ENCODE measurements at regions not wholly inside any gene's neighbourhood (a gene's known extent, or its start where the extent isn't known, plus 50 kb on each side); places are given as distances from the start of the nearest gene placed in this dataset.

DNA sequence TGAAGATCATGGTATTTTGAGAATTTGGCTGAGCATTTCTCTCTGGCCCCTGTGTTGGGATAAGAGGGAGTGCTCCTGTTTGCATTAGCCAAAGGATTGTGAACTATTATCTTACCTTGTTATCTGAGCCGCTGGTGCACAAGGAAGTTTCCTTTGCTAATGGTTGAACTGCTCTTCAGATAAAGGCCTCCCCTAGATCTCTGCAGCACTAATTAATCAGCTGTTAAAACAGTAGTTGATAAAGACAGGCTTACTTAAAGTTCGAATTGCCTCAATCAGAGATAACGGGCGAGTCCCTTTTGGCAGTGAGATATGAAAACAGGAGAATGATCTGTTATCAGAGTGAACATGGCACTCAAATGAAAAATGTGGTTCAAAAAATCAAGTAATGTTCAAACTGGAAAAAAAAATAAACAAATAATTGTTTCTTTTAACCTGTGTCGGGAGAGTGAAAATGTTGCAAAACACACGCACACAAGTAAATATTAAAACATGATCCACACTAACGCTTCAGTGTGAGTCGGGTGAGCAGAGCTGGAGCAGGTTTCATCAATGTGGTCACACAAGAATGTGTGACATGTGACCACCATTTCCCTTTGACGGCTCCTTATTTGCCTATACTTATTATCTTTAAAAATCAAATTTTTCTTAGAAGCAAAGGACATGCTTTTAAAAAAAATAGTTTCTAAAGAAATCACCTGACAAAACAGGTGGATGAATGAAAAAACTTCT is 469.1 kb downstream of the SOX2 start:
- Histone ChIP-seq H2AFZ (ENCODE audit: low read length, unreplicated experiment) (no peak overlapping the region), H3K79me2 (ENCODE audit: control insufficient read depth, insufficient read depth, low read length, unreplicated experiment) (no peaks in the 10 kb centered on the region), H3K27me3 (ENCODE audit: insufficient read depth, low read length) (no peaks in the 10 kb centered on the region), H3K27ac (ENCODE audit: low read depth, low read length) (no peak overlapping the region), H3K4me3 (ENCODE audit: low read depth, low read length) (no peak overlapping the region), H3K36me3 (ENCODE audit: insufficient read depth, low read length) (no peaks in the 10 kb centered on the region), H3K4me1 (ENCODE audit: control insufficient read depth, insufficient read depth, low read length, unreplicated experiment) (no peaks in the 10 kb centered on the region)

DNA sequence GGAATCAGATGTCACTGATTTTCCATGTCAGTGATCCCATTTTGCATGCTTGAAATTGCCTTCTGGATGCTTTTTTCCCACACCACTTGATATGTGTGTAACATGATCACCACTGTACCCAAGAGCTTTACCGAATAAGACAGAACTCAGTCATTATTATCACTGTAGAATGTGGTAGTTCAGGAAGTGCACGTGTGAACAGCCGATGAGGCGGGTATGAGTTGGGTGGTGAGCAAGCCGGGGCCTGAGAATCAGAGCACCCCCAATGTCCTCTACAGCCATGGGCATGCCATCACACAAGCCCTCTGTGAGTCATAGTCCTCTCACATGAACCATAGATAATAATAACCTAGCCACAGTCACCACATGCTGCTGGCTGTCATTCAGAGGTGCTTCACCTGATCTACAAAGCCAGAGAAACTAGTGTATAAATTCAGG is 470.8 kb downstream of the SOX2 start:
- no peak overlapping the region for H3K4me3 ChIP-seq (ENCODE audit: low read depth, low read length)
- no peak overlapping the region for H2AFZ ChIP-seq (ENCODE audit: low read length, unreplicated experiment)

DNA sequence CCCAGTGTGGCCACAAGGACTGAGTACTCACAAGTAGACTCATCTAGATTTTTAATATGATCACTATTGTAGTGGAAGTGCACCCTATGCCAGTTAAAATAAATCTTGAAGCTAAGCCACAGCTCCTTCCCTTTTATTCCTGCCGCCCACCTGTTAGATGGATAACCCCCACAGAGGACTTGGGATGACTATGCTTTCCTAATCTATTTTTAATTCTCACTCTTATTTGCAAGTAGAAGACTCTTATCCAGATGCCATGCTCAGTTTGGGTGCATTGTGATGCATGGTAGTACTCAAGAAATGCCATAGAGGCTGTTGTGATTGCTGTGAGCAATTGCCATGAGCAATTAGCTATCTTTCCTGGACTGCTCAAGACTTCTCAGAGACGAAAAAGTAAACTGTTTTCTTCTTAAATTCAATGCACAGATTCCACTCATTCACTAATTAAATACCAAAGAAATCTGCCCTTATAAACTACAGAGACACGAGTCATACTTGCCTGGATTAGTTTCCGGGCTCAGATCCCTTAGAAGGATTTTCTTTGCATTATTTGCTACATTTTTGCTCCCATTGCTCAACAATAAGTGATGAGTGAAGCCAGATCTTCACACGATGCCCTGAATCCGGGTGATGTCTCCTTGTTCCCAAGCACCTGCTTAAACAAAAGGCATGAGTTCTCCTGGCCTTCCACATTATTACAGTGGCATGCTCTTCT is 472.1 kb downstream of the SOX2 start:
- H3K4me3 ChIP-seq (ENCODE audit: low read depth, low read length): no peak overlapping the region
- H2AFZ ChIP-seq (ENCODE audit: low read length, unreplicated experiment): no peak overlapping the region
- no peaks in the 10 kb centered on the region for H3K79me2 ChIP-seq (ENCODE audit: control insufficient read depth, insufficient read depth, low read length, unreplicated experiment)
- no peaks in the 10 kb centered on the region for H3K27me3 ChIP-seq (ENCODE audit: insufficient read depth, low read length)
- H3K27ac ChIP-seq (ENCODE audit: low read depth, low read length): no peak overlapping the region
- H3K36me3 ChIP-seq (ENCODE audit: insufficient read depth, low read length): no peaks in the 10 kb centered on the region
- H3K4me1 ChIP-seq (ENCODE audit: control insufficient read depth, insufficient read depth, low read length, unreplicated experiment): no peaks in the 10 kb centered on the region

More for the DNA sequence above, 470.8 kb downstream of the SOX2 start:
- H3K27ac ChIP-seq (ENCODE audit: low read depth, low read length): no peak overlapping the region
- H3K36me3 ChIP-seq (ENCODE audit: insufficient read depth, low read length): no peaks in the 10 kb centered on the region
- no peaks in the 10 kb centered on the region for H3K27me3 ChIP-seq (ENCODE audit: insufficient read depth, low read length)
- no peaks in the 10 kb centered on the region for H3K79me2 ChIP-seq (ENCODE audit: control insufficient read depth, insufficient read depth, low read length, unreplicated experiment)
- H3K4me1 ChIP-seq (ENCODE audit: control insufficient read depth, insufficient read depth, low read length, unreplicated experiment): no peaks in the 10 kb centered on the region

DNA sequence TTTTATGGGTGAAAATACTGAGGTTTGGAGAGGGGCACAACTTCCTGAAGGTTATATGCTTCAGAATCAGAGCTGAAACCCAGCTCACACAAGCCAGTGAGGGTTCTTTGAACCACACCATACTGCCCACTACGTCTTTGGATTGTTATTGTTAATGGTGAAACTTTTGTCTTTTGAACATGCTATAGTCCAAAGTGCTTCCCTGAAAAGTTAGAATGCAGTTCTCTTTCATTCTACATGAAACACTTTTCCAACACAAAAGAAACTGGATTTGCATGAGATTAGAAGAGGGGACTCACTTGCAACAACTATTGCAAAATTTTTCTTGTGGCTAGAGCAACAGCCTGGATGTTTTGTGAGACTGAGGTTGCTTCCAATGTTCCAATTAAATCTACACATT is 473.6 kb downstream of the SOX2 start:
- H3K27ac ChIP-seq (ENCODE audit: low read depth, low read length): no peak overlapping the region
- no peaks in the 10 kb centered on the region for H3K79me2 ChIP-seq (ENCODE audit: control insufficient read depth, insufficient read depth, low read length, unreplicated experiment)
- H3K4me1 ChIP-seq (ENCODE audit: control insufficient read depth, insufficient read depth, low read length, unreplicated experiment): no peaks in the 10 kb centered on the region

DNA sequence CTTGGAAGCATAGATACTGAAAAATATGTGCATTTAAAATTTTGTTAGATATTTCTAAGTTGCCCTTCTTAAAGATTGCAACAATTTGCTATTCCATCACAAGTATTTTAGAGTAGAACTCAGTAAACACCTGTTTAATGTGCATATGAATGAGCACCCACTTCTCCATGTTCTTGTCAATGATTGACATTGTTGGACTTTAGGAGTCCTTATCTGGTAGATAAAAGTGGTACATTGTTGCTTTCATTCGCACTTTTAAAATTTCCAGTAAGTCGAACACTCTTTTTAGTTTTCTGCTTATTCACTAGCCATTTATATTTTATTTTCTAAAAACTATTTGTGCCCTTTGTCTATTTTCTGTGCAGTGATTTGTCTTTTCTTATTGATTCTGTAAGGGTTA is 478.3 kb downstream of the SOX2 start:
- Histone ChIP-seq H3K79me2 (ENCODE audit: control insufficient read depth, insufficient read depth, low read length, unreplicated experiment) (no peaks in the 10 kb centered on the region), H3K4me3 (ENCODE audit: low read depth, low read length) (no peak overlapping the region), H3K27ac (ENCODE audit: low read depth, low read length) (no peak overlapping the region), H3K36me3 (ENCODE audit: insufficient read depth, low read length) (no peaks in the 10 kb centered on the region), H2AFZ (ENCODE audit: low read length, unreplicated experiment) (no peak overlapping the region), H3K4me1 (ENCODE audit: control insufficient read depth, insufficient read depth, low read length, unreplicated experiment) (no peaks in the 10 kb centered on the region), H3K27me3 (ENCODE audit: insufficient read depth, low read length) (no peaks in the 10 kb centered on the region)

More for the DNA sequence above, 473.6 kb downstream of the SOX2 start:
- Histone ChIP-seq H2AFZ (ENCODE audit: low read length, unreplicated experiment) (no peak overlapping the region), H3K4me3 (ENCODE audit: low read depth, low read length) (no peak overlapping the region), H3K36me3 (ENCODE audit: insufficient read depth, low read length) (no peaks in the 10 kb centered on the region), H3K27me3 (ENCODE audit: insufficient read depth, low read length) (no peaks in the 10 kb centered on the region)

DNA sequence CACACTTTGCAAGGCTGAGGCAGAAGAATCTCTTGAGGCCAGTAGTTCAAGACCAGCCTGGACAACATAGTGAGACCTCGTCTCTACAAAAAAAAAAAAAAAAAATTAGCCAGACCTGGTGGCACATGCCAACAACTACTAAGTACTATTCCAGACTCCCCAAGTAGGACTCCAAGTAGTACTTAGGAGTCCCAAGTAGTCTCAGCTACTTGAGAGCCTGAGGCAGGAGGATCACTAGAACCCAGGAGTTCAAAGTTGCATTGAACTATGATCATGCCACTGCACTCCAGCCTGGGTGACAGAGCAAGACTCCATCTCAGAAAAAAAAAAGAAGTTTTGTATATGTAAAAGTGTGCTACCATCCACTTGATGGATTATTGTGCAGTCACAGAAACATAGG is 486.6 kb downstream of the SOX2 start:
- H3K27ac ChIP-seq (ENCODE audit: low read depth, low read length): no peak overlapping the region
- H3K79me2 ChIP-seq (ENCODE audit: control insufficient read depth, insufficient read depth, low read length, unreplicated experiment): no peaks in the 10 kb centered on the region
- no peak overlapping the region for H2AFZ ChIP-seq (ENCODE audit: low read length, unreplicated experiment)
- H3K36me3 ChIP-seq (ENCODE audit: insufficient read depth, low read length): no peaks in the 10 kb centered on the region
- H3K4me3 ChIP-seq (ENCODE audit: low read depth, low read length): no peak overlapping the region
- H3K27me3 ChIP-seq (ENCODE audit: insufficient read depth, low read length): no peaks in the 10 kb centered on the region
- no peaks in the 10 kb centered on the region for H3K4me1 ChIP-seq (ENCODE audit: control insufficient read depth, insufficient read depth, low read length, unreplicated experiment)

DNA sequence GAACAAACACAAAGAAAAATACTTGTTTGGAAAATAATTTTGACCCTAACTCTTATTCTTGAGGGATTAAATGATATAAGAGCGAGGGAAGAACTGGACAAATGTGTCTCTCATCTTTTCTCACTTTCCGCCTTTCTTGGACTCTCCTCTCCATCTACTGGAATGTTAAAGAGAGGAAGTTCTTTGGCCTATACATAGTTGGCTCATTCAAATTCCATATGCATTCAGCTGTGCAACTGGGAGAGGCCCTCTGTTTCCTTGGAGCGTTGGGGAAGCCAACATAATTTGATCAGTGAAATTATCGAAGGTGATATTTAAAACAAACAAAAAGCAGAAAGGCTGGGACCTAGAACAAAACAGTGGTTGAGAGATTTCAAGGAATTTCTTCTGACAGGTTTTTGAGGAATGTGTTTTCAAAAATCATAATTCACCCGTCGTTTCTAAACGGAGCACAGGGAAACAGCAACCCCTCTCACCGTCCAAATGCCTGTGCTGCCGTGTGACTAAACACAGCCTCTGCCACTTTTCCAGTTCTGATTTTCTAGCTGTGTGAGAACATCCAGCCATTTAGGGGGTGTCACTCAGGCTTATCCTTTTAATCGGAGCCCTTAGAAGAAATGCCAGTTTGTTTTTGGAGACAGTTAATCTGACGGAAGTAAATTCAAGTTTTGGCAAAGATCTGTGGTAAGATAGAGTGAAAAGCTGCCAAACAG is 489.9 kb downstream of the SOX2 start:
- no peaks in the 10 kb centered on the region for H3K79me2 ChIP-seq (ENCODE audit: control insufficient read depth, insufficient read depth, low read length, unreplicated experiment)
- no peak overlapping the region for H3K4me3 ChIP-seq (ENCODE audit: low read depth, low read length)
- H3K4me1 ChIP-seq (ENCODE audit: control insufficient read depth, insufficient read depth, low read length, unreplicated experiment): no peaks in the 10 kb centered on the region
- no peaks in the 10 kb centered on the region for H3K27me3 ChIP-seq (ENCODE audit: insufficient read depth, low read length)
- no peak overlapping the region for H2AFZ ChIP-seq (ENCODE audit: low read length, unreplicated experiment)
- no peaks in the 10 kb centered on the region for H3K36me3 ChIP-seq (ENCODE audit: insufficient read depth, low read length)
- no peak overlapping the region for H3K27ac ChIP-seq (ENCODE audit: low read depth, low read length)

DNA sequence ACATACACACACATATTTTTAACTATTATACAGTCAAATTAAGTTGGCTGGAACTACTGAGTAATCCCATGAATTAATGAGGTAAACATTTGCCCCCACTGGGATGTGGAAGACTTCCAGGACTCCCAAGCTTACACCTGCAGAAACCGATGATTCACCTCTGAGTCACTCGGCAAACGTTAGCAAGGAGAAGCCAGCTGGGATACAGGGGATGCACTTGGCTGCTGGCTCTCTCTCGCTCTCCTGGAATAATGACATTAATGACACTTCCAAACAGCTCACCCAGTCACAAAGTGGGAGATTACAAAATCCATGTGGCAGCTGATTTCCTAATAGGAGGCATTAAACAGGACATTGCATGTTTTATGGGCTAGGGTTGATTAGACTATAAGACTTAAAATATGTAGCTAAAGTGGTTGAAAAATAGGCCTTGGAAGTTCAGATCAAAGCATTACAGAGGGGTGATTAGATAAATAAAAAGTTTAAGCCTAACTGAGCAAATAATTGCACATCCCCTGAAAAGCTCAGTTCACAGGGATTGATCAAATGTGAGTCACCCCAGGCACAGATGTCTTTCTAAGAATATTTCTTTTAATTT is 500.9 kb downstream of the SOX2 start:
- H3K4me1 ChIP-seq (ENCODE audit: control insufficient read depth, insufficient read depth, low read length, unreplicated experiment): no peaks in the 10 kb centered on the region
- no peaks in the 10 kb centered on the region for H3K27me3 ChIP-seq (ENCODE audit: insufficient read depth, low read length)
- H2AFZ ChIP-seq (ENCODE audit: low read length, unreplicated experiment): no peak overlapping the region
- H3K79me2 ChIP-seq (ENCODE audit: control insufficient read depth, insufficient read depth, low read length, unreplicated experiment): no peaks in the 10 kb centered on the region
- no peak overlapping the region for H3K27ac ChIP-seq (ENCODE audit: low read depth, low read length)
- H3K36me3 ChIP-seq (ENCODE audit: insufficient read depth, low read length): no peaks in the 10 kb centered on the region
- no peak overlapping the region for H3K4me3 ChIP-seq (ENCODE audit: low read depth, low read length)

DNA sequence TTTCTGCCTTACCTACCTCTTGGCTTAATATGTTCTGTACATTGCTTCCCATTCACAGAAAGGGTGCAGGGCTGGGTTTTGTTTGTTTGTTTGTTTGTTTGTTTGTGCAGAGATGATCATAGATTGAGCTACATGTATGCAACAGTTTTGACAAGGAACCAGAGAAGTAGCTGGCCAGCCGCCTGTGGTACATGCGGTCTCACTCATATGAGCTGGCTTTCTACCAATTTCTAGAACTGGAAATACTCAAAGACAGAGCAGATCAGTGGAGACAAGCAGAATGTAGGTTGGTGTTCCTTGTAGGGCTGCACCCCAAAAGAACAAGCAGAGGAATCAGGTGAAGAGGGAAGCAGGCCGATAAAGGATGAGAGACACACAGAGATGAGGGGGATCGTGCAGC is 502.7 kb downstream of the SOX2 start:
- no peak overlapping the region for H2AFZ ChIP-seq (ENCODE audit: low read length, unreplicated experiment)
- no peaks in the 10 kb centered on the region for H3K4me1 ChIP-seq (ENCODE audit: control insufficient read depth, insufficient read depth, low read length, unreplicated experiment)
- H3K27me3 ChIP-seq (ENCODE audit: insufficient read depth, low read length): no peaks in the 10 kb centered on the region
- no peak overlapping the region for H3K27ac ChIP-seq (ENCODE audit: low read depth, low read length)
- H3K4me3 ChIP-seq (ENCODE audit: low read depth, low read length): no peak overlapping the region
- no peaks in the 10 kb centered on the region for H3K79me2 ChIP-seq (ENCODE audit: control insufficient read depth, insufficient read depth, low read length, unreplicated experiment)
- no peaks in the 10 kb centered on the region for H3K36me3 ChIP-seq (ENCODE audit: insufficient read depth, low read length)

DNA sequence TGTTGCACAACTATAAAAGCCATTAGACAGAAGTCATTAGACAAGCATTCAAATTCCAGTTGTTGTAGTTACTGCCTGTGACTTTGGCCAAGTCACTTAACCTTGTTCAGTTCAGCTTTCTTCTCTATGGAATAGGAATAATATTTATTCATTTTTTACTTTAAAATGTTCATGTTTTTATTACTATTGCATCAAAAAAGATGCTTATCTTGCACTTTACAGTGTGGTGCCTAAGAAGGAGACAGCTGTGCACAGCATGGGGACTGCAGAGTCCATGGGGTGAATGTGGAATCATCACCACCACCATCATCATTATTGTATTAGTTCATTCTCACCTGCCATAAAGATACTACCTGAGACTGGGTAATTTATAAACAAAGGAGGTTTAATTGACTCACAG is 504.2 kb downstream of the SOX2 start:
- Histone ChIP-seq H3K27me3 (ENCODE audit: insufficient read depth, low read length) (no peaks in the 10 kb centered on the region), H3K4me3 (ENCODE audit: low read depth, low read length) (no peak overlapping the region), H3K27ac (ENCODE audit: low read depth, low read length) (no peak overlapping the region), H3K36me3 (ENCODE audit: insufficient read depth, low read length) (no peaks in the 10 kb centered on the region), H3K4me1 (ENCODE audit: control insufficient read depth, insufficient read depth, low read length, unreplicated experiment) (no peaks in the 10 kb centered on the region), H3K79me2 (ENCODE audit: control insufficient read depth, insufficient read depth, low read length, unreplicated experiment) (no peaks in the 10 kb centered on the region), H2AFZ (ENCODE audit: low read length, unreplicated experiment) (no peak overlapping the region)
